NCI-H2107 treated with DMSO at 0.1 percent for 48 hours (cell line): ENCODE measurements at regions not wholly inside any gene's neighbourhood (a gene's known extent, or its start where the extent isn't known, plus 50 kb on each side); places are given as distances from the start of the nearest gene placed in this dataset.
A peak's percentile ranks its signal among the peaks of the same experiment; 100 is the strongest.
"Not testable (repeated sequence)": the region's sequence is repeated elsewhere in the genome, so short reads cannot be mapped to it uniquely, and the experiment has no call there.

ENCODE experiments used
- DNase-seq: peaks from one replicate; lab custom pipeline; 2025; ENCODE audit not compliant: unreplicated experiment; lab: John Stamatoyannopoulos, UW

DNA sequence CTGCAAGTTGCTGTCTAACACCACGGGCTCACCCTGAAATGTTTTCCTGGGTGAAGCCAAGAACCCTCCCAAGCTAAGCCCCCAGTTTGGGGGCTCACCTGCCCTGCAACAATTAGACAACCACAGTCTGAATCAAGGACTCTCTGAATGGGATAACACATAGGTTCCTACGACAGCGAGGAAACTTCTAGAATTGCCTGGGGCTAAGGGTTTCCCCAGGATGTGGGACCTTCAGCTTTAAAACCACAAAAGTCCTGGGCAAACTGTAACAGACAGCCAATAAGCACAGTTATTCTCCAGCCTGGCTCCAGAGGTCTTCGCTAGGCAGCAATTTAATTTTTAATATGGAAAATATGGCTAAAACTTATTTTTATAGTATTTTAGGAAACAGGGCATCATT, 162.6 kb downstream of the PRKX start:
- no peak for DNase-seq

DNA sequence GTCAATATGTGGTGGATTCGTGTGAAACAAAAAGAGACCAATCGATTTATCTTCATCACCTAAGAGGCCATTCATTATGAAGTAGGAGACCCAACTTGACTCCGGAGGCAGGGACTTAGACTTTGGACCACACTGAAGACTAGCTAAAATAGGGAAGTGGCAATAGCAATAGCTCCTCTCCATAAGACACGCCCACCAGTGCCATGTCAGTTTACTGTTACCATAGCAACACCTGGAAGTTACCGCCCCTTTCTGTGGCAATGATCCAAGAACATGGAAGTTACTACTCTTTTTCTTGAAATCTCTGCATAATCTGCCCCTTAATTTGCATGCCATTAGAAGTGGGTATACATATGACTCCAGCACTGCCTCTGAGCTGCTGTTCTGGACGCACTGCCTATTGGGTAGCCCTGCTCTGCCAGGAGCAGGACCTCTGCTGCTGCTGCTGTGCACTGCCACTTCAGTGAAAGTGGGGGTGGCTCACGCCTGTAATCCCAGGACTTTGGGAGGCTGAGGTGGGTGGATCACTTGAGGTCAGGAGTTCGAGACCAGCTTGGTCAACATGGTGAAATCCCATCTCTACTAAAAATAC, 163.2 kb downstream of the PRKX start:
- DNase-seq = no peak

DNA sequence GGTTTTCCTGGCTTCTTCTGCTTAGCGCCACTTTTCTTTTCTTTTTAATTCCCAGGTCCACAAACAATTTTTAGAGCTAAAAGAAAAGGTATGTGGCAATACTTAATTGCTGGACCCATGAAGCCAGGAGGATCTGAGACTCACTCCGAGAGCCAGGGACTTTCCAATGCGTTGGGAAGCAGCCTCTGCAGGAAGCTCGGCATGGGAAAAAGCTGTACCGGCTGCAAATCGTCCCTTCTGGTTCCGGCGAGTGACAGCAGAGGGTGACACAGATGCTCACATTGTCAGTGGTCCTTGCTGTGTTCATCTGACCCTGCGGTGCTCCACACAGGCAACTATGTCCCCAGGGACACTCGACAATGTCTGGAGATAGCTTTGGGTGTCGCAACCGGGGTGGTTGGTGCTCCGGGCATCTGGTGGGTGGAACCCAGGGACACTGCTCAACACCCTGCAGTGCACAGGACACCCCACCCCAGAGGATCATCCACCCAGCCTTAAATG, 164.0 kb downstream of the PRKX start:
- DNase-seq = no peak

DNA sequence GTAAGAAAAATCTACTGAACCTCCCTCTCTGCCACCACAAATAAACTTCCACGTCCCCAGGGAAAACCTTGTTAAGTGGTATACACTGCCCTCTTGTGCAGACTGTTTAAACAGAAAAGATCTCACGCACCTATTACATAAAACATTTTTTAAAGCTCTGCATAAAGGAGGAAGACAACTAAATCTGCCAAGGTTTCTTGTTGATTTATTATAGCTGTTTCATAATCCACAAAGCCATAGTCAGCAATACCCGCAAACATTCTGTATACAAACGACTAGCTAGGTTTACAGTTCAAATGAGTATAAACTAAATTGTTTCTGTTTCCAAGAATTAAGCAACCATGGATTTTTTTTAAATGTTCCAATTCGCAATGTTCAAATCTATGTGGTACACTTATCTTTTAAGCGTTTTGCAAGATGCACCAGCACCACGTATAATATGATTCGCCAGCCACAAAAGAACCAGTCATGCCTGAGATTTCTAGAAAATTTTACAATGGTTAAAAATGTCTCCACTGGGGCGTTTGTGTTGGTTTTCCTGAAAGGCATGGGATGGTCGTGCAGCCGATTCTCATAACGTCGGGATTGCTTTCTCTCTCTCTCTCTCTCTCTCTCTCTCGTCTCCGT, 164.6 kb downstream of the PRKX start:
- DNase-seq = peak; percentile 64

DNA sequence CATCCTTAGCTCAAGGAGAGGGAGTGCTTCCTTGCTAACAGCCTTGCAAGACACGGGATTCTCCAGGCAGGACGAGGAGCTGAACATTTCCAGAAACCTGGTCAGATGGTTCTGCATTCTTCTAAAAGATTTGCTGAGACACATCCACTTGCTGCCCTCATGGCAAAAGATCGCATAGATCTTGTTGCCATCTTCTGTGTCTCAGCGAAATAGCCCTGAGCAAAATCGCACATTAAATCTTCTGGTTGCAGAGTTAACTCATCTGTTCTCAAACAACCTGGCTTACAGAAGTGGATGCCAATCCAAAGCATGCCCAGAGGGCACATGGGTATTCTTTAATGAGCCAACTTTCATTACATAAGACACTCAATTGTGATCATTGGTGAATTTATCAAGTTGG, 167.5 kb downstream of the PRKX start:
- DNase-seq = no peak

DNA sequence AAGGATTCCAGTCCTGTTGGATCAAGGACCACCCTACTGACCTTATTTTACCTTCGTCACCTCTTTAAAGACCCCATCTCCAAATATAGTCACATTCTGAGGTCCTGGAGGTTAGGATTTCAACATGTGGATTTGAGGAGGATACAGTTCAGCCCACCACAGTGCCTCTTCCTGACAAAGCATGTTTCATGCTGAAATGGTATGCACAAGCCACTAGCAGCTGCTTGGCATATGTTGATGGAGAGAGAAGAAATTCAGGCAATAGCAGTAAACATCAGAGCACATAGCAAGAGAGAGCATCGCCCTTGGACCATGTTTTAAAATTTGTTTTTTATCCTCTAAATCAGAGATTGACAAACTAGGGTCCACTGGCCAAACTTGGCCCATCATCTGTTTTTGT, 172.1 kb downstream of the PRKX start:
- no peak for DNase-seq

DNA sequence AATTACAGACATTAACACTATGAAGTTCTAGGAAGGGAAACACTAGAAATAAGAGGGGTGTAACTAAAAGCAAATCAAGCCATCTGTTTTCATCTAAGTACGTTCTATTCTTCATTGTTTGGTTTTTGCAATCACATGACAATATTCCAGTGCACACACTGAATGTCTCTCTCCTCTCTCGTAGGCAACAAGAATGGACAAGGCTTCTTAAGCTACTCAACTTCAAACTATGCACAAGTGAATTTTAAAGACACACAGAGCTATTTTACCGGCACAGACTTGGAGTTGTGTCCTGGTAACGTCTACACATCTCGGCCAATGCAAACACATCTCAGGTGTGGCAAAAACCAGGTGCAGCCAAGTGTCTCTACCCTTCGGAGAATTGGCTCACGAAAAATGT, 173.3 kb downstream of the PRKX start:
- no peak for DNase-seq

DNA sequence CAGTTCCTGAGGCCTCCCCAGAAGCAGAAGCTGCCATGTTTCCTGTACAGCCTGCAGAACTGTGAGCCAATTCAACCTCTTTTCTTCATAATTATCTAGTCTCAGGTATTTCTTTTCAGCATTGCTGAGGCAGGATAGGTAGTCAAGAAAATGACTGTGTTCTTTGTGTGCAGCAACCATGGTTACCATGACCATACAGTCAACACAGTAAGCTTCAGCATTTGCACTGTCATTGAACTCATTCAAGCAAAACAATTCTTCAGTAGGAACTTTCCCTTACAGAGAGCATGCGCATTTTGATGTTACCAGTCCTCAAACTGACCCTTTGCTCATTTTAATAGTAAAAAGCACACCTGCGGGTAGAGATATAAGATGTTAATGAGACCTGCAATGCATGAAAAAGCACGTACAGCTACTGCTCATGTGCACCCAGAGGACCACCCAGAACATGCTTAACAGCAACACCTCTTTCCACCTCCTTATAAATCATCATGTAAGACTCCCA, 180.8 kb downstream of the PRKX start:
- DNase-seq = no peak

DNA sequence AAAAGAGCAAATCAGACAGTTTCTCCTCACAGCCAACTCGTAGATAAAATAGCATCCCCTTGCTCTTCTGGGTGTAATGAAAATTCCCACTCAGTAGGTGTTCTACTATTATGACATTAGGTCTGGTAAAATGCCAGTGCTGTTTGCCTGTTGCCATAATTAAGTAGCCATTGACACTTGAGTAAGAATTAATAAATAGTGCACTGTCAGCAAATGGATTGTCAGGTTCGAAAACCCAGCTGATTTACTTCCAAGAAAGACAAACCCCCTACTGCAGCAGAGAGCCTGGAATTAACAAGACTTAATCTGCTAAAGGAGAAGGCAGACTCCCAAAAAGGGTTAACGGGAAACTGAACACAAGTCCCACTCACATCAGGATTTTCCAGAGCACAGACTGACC, 182.0 kb downstream of the PRKX start:
- DNase-seq = not testable (repeated sequence)

DNA sequence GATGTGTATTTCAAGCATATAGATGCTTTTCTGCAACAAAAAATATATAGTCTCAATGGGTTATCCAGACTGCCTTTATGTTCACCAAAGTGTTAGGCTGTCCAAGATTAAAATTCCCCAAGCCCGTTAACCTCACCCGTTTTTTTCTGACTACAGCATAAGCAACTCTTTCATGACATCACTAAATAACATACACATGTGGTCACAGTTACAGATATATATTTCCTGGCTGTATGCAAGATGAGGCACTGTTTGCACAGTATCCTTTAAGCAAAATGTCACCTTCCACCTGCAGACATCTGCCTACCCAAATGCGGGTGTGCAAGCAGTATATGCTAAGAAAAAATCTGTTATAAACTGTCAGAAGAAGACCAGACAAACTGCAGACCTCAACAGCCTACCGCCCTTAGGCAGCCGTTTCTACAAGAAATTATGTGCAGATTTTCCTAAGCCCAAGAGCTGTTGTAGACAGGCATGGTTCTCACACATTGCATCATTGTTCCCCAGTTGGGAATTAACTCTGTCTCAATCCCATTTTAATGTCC, 183.1 kb upstream of the MXRA5 start:
- DNase-seq = no peak

DNA sequence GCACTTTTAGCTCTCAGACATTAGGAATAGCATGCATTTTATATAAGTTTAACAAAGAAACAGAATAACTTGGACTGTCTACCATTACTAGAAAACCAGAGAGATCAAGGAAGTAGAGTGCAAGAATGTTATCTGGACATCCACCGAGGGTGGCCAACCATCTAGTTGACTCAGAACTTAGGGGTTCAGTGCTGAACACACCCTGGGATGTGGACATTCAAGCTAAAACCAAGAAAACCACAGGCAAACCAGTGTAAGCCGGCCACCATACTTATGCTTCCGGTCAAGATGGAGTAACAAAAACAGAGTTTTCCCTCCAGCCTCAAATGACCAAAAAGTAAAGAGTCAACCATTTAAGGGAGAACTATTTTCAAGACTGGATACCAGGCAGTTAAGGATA, 181.4 kb upstream of the MXRA5 start:
- no peak for DNase-seq

DNA sequence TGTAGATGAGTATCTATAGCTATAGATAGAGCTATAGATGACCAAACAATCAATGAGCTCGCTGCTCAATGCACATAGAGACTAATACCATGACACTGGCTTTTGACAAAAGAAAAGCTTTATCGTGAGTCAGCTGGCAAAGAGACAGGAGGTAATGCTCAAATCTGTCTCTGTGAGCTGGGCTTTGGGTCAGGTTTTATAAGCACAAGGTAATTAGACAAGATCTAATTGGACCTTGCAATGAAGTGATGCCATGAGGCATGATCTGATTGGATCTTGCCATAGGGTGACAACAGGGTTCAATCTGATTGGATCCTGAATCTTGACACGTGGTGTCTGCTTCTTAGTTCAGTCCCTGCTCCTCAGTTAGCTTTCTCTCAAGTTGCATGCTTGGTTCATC, 180.7 kb upstream of the MXRA5 start:
- DNase-seq = no peak

DNA sequence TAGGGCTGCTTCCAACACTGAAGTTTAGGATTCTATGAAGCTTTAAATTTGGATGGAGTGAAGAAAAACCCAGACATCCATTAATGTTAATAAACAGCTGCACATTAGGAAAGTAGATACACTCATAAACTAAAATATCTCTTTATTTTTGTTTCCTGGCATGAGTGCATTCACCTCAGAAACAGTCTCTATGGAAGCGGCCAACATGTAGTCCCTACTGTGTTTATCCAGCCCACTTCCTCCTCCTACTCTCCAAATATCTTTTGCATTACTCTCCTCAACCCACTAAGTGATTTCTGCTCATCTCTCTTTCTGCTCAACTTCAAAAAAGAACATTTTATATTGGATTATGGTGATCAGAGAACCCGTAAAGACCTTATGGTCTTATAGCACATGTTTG, 180.3 kb upstream of the MXRA5 start:
- no peak for DNase-seq

DNA sequence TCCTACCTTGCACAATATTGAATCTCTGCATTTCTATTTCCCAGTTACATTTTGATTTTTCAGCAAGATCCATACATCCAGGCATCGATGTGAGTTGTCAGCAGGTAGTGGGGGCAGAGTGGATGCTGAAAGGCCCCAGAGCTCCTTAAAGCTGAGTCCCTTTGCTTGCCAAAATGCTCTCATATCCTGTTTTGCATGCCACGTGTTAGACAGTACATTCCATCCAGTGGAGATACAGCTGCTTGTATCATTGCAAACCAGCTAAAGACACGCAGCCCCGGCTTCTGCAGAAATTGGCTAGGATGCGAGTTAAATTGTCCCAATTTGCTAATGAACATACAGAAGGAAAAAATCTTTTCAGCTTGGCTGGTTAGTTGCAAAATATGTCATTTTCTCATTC, 179.6 kb upstream of the MXRA5 start:
- no peak for DNase-seq

DNA sequence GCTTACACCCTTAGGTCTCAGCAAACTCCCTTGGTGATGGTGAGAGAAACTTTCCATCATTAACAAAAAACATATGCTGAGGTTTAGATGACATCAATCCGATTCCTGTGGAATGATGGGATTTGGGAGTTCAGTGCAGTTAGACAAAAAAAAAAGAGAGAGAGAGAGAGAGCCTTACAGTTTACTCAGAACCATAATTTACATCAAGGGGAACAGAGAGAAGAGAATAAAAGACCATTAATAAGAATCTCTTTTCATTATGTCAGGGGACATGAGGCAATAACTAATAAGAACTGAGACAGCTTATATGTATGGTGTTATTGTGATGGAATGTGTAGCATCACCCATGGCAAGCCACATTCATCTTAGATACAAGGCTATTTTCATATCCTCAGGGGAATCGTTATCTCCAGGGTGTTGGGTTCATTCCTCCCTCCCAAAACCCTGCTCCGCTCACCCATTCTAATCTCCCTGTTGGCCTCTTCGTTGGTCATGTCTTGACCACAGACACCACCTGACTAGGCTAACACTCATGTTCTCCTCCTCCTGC, 175.7 kb upstream of the MXRA5 start:
- DNase-seq = no peak

DNA sequence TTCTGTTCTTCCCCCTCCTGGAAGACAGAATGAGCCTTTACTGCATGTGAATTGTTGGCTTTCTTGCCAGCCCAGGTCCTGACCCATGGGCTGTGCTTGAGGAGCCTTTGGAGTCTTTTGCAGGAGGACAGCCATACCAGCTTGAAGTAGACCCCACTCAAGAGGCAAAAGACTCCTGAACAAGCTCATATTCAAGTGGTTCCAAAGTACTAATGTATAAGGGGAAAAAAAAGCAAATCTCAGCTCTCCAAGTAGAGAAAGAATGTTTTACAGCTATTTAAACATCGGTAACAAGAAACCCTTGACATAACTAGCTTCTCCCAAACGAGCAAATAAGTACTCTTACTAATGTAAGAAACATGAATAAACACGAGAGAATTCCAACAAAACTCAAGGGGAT, 174.9 kb upstream of the MXRA5 start:
- no peak for DNase-seq

DNA sequence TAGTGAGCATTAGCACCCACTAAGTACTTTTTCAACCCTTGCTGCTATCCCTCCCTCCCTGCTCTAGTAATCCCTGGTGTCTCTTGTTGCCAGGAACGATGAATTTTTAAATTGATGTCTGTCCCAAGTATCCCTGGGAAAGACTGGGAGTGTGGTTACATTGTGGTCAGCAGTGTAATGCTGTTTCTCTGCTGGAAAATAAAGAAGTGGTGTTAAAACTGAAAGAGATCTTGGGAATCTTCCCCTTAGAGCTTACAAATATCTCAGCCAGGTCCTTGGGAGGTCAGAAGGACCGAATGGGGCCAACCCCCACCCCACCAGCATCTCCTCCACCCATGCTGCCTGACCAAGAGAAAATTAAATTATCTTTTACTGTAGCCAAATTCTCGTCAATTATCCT, 174.5 kb upstream of the MXRA5 start:
- DNase-seq = no peak

DNA sequence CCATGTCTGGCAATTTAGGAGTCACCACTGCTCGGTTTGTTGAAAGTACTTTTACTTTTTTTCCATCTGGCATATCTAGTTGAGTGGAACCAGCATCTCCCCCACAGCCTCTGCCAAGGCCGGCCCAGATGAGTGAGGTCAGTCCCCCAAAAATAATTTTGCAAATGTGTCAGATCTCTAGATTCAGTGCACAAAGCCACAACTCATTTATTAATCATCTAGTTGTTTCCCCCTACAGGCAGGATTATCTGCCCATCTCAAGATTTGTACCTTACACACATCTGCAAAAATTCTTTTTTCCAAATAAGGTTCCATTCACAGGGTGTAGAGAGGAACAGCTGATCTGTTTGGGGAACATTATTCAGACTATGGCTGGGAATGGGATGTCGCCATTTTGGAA, 174.0 kb upstream of the MXRA5 start:
- no peak for DNase-seq

DNA sequence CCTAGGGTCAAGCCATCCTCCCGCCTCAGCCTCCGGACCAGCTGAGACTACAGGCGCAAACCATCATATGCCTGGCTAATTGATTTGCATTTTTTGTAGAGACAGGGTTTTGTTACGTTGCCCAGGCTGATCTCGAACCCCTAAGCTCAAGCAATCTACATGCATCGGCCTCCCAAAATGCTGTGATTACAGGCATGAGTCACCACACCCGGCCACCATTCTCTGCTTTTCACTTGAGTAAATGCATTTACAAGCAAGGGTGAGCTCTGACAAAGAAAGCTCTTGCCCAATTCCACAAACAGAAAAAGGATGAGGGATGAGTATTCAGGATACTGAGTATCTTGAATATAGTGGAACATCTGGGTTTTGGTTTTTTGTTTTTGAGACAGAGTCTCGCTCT, 172.9 kb upstream of the MXRA5 start:
- not testable (repeated sequence) for DNase-seq

DNA sequence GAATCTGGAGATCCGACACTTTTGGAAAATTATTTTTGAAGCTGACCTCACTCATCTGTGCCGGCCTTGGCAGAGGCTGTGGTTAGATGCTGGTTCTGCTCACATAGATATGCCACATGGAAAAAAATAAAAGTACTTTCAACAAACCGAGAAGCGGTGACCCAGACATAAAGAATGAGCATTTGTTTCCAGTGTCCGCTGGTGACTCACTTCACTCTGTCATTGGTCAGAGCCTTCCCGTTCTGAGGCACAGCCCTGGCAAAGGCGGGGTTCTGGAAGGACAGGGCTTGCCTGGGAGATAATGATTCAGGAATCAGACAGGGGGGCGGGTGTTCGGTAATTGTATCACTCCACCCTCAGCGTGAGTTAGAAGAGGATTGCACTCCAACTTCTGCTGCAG, 172.4 kb upstream of the MXRA5 start:
- DNase-seq = no peak

DNA sequence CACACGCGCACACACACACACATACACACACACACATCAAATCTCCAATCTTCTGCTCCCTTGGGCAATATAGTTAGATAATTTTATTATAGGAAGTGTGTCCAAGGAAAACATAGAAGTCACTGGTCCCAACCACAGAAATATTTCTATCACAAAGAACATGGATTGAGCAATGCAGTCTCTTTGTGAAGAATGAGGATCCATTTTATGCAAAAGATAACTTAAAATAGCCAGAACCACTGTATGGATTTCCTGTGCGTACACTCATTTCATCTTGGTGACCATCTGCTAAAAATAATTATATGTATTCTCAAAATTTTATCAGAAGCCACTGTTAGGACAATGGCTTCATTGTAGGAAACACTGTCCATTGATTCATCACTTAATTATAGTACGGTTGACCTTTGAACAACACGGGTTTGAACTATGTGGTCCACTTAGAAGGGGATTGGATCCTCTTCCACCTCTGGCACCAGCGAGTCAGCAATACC, 169.6 kb upstream of the MXRA5 start:
- DNase-seq = no peak

DNA sequence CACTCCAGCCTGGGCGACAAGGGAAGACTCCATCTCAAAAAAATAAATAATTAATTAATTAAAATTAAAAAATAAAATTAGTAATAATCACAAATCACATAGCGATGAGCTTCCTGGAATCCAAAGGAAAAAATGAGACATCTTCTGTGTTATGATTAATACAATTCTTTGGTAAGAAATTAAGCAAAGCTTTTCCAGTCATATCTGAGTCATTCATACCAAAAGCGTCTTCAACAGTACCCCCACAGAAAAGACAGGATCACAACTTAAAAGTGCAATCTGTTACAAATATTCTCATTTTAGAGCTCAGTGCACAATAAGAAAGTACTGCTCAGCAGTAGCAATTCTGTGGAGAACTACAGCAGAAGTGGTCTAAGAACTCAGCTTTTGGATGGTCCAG, 168.5 kb upstream of the MXRA5 start:
- no peak for DNase-seq
